HK-2 (cell line): ENCODE measurements at regions not wholly inside any gene's neighbourhood (a gene's known extent, or its start where the extent isn't known, plus 50 kb on each side); places are given as distances from the start of the nearest gene placed in this dataset.

Experiments
- DNase-seq: peaks from one replicate; pipeline ENCODE4 v3.0.0-alpha.2; 2018; ENCODE audit not compliant: unreplicated experiment

- no peak for DNase-seq
These were observed 161.3 kb downstream of the HAUS1 start for GRCh38 chr18:46265196-46266156.

DNA sequence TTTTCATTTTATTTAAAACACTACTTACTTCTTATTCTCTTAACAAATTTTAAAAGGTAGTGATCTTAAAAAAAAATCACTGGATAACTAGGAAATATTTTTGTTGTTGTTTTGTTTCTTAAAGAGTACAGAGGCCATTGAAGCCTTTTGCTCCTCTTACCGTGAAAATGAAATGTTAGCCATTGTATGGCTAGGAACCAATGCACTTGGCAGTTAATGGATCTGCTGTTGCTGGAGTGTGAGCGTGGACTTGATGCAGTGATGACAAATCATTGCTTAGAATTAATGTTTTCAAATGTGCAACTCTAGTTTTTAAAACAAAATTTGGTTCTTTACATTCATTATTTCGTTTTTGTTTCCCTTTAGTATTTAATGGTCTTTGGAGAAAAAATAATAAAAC is 162.3 kb downstream of the HAUS1 start:
- DNase-seq: no peak

DNA sequence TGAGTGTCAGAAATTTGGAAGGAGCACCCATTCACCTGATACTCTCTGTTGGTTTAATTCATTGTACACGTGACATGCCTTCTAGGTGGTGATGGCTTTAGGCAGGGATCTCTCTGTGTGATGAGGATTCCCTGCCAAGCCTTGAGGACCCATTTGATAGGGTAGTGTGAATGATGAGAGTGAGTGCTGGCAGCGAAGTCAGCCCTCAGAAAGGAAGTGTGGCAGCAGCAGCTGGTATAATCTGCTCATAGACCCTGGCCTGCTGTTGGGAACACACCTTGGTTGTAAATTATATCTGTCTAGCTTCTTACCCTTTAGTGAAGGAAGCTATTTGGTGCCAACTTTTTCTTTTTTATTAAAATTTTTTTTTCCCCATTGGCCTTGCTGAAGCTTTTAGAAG is 164.5 kb downstream of the HAUS1 start:
- DNase-seq: no peak

DNA sequence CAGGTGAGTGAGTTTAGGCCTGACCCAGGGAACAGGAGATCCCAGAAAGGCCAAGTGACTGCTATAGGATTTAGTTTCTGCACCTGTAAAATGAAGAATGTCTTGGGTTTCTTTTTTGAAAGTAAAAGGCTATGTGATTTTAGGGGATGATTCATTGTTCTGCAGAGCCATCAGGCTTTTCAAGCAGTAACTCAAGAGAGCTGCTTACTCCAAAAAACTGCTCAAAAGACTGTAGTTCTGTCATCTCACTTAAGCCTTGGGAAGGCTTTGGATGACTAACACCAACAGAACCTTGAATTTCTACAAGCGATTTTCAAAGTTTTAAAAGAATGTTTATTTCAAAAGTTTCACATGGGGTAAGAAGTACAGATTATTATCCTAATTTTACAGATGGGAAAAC is 165.1 kb downstream of the HAUS1 start:
- no peak for DNase-seq

GRCh38 chr18:46271488-46271887 is 167.3 kb downstream of the HAUS1 start:
- DNase-seq: no peak

DNA sequence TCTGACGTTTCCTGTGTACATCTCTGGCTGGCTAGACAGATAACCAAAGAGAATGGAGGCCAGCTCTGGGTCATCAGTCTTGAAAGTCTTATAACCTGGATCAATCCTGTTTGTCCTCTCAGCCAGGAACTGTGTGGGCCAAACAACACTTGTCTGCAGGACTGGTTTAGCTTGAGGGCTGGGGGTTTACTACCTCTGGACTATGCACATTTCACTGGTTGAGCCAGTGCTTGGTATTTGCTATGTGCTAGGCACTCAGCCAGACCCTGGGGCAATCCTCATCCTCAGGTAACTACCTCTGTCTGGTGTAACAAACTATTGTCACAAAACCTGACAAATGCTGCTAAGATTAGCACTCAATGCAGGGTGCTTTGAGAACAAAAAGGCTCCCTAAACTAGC is 169.7 kb downstream of the HAUS1 start:
- DNase-seq: no peak

DNA sequence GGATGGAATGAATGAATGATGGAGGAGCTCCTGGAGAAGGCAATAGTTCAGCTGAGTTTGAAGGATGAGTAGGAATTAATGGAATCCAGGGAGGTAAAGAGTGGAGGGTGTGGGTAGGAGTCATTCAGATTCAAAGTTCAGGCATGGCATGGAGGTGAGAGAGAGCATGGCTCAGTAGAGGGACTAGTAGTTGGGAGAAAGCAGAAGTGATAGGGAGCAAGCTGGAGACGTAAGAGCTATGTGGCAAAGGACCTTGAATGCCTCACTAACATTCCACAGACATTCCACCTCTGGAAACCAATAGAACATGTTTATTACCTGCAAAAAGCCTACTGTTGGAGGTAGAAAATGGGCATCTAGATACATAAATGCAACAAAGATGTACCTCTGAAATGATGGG is 170.1 kb downstream of the HAUS1 start:
- DNase-seq: no peak

GRCh38 chr18:46275370-46275769 is 171.2 kb downstream of the HAUS1 start:
- DNase-seq: no peak

DNA sequence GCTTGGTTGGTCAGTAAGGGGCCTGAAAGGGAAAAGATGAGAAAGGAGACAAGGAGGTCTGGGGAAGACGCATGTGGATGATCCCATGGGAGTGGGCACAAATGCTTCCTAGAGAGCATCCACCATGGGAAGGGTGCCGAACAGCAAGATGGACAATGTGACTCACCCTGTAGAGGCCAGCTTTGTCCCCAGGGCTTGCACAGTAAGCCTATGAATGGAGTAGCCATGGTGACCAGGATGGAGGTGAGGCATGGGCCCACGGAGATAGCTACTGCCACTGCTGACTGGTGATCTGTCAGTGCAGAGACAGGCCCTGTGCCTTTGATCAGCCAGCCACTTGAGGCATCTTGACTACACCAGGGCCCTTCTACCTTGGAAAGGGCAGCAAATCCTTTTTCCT is 172.6 kb downstream of the HAUS1 start:
- no peak for DNase-seq

DNA sequence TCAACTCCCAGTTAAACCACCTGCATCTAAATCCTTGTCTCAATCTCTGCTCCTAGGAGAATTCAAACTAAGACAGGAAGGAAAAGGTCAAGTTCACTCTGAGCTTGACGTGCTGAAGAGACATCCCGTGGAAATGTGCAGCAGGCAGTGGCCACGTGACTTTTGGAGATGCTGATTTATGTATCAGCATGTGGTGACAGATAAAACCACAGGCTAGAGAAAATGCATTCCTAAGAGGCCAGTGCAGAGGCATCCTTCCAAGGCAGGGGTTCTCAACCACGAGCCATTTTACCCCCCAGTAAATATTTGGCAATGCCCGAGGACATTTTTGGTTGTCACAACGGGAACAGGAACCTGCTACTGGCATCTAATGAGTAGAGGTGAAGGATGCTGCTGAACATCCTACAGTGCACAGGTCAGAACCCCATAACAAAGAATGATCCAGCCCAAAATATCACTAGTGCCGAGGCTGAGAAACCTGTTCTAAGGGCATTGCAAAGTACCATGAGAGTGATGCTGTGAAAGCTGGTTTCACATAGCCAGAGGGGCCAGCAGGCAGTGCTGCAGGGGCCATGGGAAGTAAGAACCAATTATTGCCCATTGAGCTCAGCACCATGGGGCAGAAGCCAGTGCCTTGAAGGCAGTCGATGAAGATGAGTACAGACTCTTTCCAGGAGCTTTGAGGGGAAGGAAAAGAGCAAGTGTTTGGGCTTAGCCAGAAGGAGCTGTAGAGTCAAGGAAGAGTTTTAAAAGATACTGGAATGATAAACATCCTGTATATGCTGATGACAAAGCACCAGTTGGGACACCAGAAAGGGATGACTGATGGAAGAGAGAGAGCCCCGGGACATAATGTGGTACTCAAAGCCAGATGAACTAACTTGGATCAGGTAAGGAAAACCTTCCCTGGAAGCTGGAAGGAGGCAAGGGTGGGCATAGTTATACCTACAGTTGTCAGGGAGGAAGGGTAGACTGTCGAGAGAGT is 174.6 kb downstream of the HAUS1 start:
- peak; percentile 31 for DNase-seq

GRCh38 chr18:46279673-46280072 is 175.5 kb downstream of the HAUS1 start:
- no peak for DNase-seq

- DNase-seq: peak; percentile 53
These were observed 177.3 kb downstream of the HAUS1 start for GRCh38 chr18:46281185-46282176.

GRCh38 chr18:46282177-46282570 is 178.0 kb downstream of the HAUS1 start:
- no peak for DNase-seq

DNA sequence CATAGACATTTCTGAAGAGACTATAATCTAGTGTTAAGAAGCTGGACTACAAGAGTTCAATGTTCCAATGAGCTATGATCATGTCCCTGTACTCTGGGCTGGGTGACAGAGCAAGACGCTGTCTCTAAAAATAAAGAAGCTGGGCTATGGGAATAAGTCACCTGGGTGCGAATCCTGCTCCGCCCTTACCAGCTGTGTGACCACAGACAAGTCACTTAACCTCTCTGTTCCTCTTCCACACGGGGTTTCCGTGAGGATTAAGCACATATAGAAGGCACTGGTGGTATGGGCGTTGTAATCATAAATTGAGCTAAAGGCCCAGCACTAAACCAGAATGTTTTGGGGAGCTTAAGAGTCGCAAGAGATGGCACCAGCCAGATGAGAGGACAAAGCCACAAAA is 178.5 kb downstream of the HAUS1 start:
- DNase-seq: no peak

GRCh38 chr18:46283268-46283667 is 179.1 kb downstream of the HAUS1 start:
- DNase-seq: no peak

- DNase-seq: no peak
These were observed 179.7 kb downstream of the HAUS1 start for GRCh38 chr18:46283895-46284295.

DNA sequence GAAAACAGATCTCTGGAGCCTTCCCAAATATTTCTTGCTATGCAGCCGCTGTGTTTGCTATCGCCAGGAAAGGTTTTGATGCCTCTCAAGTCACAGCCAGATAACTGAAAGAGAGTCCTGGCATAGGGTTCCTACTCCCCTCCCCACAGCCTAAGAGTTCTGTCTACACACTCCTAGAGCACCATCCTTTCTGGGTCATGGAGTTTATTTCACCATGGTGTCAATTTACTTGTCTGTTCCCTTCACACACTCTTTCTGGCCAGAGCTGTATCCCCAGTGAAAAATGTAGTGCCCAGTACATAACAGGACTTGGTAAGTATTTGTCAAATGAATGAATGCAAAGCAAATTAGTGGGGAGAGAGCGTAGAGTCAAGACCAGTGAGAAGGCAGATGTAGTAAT is 185.3 kb downstream of the HAUS1 start:
- DNase-seq: no peak

DNA sequence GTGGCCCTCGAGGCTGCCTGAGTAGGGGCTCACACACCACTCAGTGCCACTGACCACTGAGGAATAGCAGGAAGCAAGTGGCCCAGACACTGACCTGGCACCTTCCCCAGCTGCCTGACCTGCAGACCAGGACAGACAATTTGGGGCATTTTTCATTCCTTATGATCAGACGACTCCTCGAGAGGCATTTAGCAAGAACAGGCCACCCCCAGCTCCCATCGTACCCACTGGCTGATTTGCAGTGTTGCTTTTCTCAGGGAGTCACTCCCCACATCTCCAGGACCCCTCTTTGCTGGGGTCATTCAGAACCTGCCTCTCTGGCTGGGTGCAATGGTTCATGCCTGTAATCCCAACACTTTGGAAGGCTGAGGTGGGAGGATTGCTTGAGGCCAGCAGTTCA is 185.7 kb downstream of the HAUS1 start:
- DNase-seq: no peak

DNA sequence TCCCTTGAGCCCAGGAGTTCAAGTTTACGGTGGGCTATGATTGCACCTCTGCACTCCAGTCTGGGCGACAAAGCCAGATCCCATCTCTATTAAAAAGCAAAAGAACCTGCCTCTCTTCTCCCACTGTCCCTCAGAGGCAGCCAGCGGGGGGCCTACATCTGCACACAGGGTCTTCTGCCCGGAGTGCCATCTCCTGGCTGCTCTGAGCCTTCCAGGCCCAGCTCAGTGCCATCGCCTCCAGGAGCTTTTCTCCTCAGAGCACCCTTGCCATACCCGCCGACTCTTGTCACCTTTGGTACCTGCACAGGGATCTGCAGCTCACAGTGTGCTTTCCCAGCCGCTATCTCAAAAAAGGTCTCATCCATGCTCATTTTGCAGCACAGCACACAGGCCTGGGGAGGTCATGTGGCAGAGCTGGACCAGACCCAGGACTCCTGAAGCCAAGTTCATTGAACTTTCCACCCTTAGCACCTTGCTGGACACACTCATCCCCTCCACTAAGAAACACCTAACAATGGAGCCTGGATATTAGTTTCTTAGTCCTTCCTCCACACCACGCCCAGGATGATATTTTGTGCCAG is 186.3 kb downstream of the HAUS1 start:
- no peak for DNase-seq

GRCh38 chr18:46291149-46291548 is 187.0 kb downstream of the HAUS1 start:
- no peak for DNase-seq

GRCh38 chr18:46293742-46294181 is 189.6 kb downstream of the HAUS1 start:
- no peak for DNase-seq
